GM18870 (cell line): ENCODE measurements at regions not wholly inside any gene's neighbourhood (a gene's known extent, or its start where the extent isn't known, plus 50 kb on each side); places are given as distances from the start of the nearest gene placed in this dataset.

Experiments
- ATAC-seq: cut with Tn5 transposase; IDR thresholded peaks from one replicate; pipeline ENCODE4 v1.9.1; 2021; ENCODE audit warnings: moderate library complexity; ENCODE audit not compliant: unreplicated experiment

GRCh38 chr3:140816372-140817195 is 125.1 kb upstream of the SLC25A36 start:
- ATAC-seq = peak; percentile 88

GRCh38 chr3:140821493-140821892 is 120.1 kb upstream of the SLC25A36 start:
- ATAC-seq = no peak

- no peak for ATAC-seq
Observed at GRCh38 chr3:140822401-140823047, 119.1 kb upstream of the SLC25A36 start.

GRCh38 chr3:140823106-140823505 is 118.5 kb upstream of the SLC25A36 start:
- no peak for ATAC-seq

GRCh38 chr3:140827894-140828293 is 113.7 kb upstream of the SLC25A36 start:
- no peak for ATAC-seq

- no peak for ATAC-seq
Observed at GRCh38 chr3:140828585-140828984, 113.1 kb upstream of the SLC25A36 start.

- no peak for ATAC-seq
Observed at GRCh38 chr3:140829796-140830195, 111.8 kb upstream of the SLC25A36 start.

GRCh38 chr3:140830391-140830790 is 111.2 kb upstream of the SLC25A36 start:
- ATAC-seq = no peak

GRCh38 chr3:140832883-140833282 is 108.8 kb upstream of the SLC25A36 start:
- no peak for ATAC-seq

GRCh38 chr3:140834266-140835037 is 107.2 kb upstream of the SLC25A36 start:
- ATAC-seq = no peak

- peak; percentile 97 for ATAC-seq
Observed at GRCh38 chr3:140842984-140843649, 98.5 kb upstream of the SLC25A36 start.

- no peak for ATAC-seq
Observed at GRCh38 chr3:140843656-140844055, 98.0 kb upstream of the SLC25A36 start.

- no peak for ATAC-seq
Observed at GRCh38 chr3:140844072-140844471, 97.6 kb upstream of the SLC25A36 start.

GRCh38 chr3:140845882-140846281 is 95.8 kb upstream of the SLC25A36 start:
- ATAC-seq = peak; percentile 27

- ATAC-seq = no peak
Observed at GRCh38 chr3:140848666-140849065, 93.0 kb upstream of the SLC25A36 start.

GRCh38 chr3:140850210-140850955 is 91.3 kb upstream of the SLC25A36 start:
- ATAC-seq = no peak

GRCh38 chr3:140854961-140855360 is 86.7 kb upstream of the SLC25A36 start:
- no peak for ATAC-seq

GRCh38 chr3:140856905-140857304 is 84.7 kb upstream of the SLC25A36 start:
- ATAC-seq = no peak

- no peak for ATAC-seq
Observed at GRCh38 chr3:140857993-140858392, 83.6 kb upstream of the SLC25A36 start.

- no peak for ATAC-seq
Observed at GRCh38 chr3:140859592-140860336, 81.9 kb upstream of the SLC25A36 start.
